ENCODE measurements at regions not wholly inside any gene's neighbourhood (a gene's known extent, or its start where the extent isn't known, plus 50 kb on each side); places are given as distances from the start of the nearest gene placed in this dataset.

DNA sequence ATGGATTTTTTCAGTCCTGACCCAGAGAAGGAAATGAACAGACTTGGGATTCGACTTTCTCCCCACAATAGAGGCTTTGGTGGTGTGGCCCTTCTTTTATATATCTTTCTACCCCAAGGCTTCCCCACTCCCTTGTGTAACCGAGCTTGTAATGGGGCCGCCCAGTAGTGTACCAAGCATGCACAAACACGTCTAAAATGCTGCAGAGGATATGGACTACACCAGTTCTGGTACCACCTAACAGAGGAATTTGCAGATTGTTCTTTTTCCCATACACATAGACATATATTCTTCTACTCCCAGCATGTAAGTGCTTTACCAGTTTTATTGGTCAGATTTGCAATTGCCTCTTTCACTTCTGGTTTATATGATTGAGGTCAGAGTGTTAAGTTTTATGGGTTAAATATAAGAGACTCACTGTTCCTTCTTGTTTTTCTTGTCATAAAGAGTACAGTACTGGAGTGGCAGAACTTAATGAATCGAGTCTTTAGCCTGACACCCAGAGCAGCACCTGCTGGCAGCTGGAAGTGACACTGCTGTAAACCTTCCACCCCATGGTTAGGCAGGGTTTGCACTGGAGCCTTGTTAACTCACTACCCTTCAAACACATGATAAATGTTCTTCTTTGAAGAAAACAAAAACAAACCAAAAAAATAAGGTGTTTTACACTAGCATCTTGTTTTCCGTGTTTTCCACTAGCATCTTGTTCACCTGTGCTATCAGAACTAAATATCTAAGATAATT, 198.6 kb downstream of the PTPRC start (continued):
- TF ChIP-seq, protein P1, sequence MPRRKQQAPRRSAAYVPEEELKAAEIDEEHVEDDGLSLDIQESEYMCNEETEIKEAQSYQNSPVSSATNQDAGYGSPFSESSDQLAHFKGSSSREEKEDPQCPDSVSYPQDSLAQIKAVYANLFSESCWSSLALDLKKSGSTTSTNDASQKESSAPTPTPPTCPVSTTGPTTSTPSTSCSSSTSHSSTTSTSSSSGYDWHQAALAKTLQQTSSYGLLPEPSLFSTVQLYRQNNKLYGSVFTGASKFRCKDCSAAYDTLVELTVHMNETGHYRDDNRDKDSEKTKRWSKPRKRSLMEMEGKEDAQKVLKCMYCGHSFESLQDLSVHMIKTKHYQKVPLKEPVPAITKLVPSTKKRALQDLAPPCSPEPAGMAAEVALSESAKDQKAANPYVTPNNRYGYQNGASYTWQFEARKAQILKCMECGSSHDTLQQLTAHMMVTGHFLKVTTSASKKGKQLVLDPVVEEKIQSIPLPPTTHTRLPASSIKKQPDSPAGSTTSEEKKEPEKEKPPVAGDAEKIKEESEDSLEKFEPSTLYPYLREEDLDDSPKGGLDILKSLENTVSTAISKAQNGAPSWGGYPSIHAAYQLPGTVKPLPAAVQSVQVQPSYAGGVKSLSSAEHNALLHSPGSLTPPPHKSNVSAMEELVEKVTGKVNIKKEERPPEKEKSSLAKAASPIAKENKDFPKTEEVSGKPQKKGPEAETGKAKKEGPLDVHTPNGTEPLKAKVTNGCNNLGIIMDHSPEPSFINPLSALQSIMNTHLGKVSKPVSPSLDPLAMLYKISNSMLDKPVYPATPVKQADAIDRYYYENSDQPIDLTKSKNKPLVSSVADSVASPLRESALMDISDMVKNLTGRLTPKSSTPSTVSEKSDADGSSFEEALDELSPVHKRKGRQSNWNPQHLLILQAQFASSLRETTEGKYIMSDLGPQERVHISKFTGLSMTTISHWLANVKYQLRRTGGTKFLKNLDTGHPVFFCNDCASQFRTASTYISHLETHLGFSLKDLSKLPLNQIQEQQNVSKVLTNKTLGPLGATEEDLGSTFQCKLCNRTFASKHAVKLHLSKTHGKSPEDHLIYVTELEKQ (tag by site-specific recombination; IDR thresholded peaks at IDR 0.05; ENCODE audit: borderline replicate concordance), result peak; percentile 85
- TF ChIP-seq, protein P2, sequence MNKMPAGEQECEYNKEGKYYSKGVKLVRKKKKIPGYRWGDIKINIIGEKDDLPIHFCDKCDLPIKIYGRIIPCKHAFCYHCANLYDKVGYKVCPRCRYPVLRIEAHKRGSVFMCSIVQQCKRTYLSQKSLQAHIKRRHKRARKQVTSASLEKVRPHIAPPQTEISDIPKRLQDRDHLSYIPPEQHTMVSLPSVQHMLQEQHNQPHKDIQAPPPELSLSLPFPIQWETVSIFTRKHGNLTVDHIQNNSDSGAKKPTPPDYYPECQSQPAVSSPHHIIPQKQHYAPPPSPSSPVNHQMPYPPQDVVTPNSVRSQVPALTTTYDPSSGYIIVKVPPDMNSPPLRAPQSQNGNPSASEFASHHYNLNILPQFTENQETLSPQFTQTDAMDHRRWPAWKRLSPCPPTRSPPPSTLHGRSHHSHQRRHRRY (tag by site-specific recombination; IDR thresholded peaks at IDR 0.05), result no peak
- TF ChIP-seq ZFP37 (tag by site-specific recombination; IDR thresholded peaks at IDR 0.05) (no peak), ZFP3 (tag by site-specific recombination; IDR thresholded peaks at IDR 0.05; ENCODE audit: low read depth) (peak; percentile 48; the same call in 1 of the 2 replicates), WT1 (tag by site-specific recombination; IDR thresholded peaks at IDR 0.05) (peak; percentile 91), ZNF596 (tag by site-specific recombination; IDR thresholded peaks at IDR 0.05) (peak; percentile 69), GLI2 (tag by site-specific recombination; IDR thresholded peaks at IDR 0.05; ENCODE audit: borderline replicate concordance, low read depth) (peak; percentile 93), ZNF416 (tag by site-specific recombination; IDR thresholded peaks at IDR 0.05) (no peak), ZNF529 (tag by site-specific recombination; IDR thresholded peaks at IDR 0.05; ENCODE audit: insufficient replicate concordance) (no peak), ZNF549 (tag by site-specific recombination; IDR thresholded peaks at IDR 0.05) (no peak), MEIS1 (CRISPR knock-in tag; IDR thresholded peaks at IDR 0.05; ENCODE audit: borderline replicate concordance) (no peak), ZNF473 (tag by site-specific recombination; IDR thresholded peaks at IDR 0.05) (no peak), ZNF354C (tag by site-specific recombination; IDR thresholded peaks at IDR 0.05; ENCODE audit: borderline replicate concordance, low read depth) (no peak), ZNF23 (tag by site-specific recombination; IDR thresholded peaks at IDR 0.05; ENCODE audit: borderline replicate concordance) (no peak), TRIM28 (IDR thresholded peaks at IDR 0.05; ENCODE audit: borderline replicate concordance, low read length) (peak; percentile 84), KLF10 (tag by site-specific recombination; IDR thresholded peaks at IDR 0.05) (peak; percentile 59; the same call in 1 of the 2 replicates), ZNF510 (tag by site-specific recombination; IDR thresholded peaks at IDR 0.05; ENCODE audit: insufficient replicate concordance) (no peak), ZNF560 (tag by site-specific recombination; IDR thresholded peaks at IDR 0.05; ENCODE audit: borderline replicate concordance) (no peak), ZNF423 (tag by site-specific recombination; IDR thresholded peaks at IDR 0.05) (peak; percentile 45; the same call in 1 of the 2 replicates), HOXD13 (CRISPR knock-in tag; IDR thresholded peaks at IDR 0.05; ENCODE audit: borderline replicate concordance) (no peak), ZNF785 (tag by site-specific recombination; IDR thresholded peaks at IDR 0.05) (no peak), ZBTB7A (tag by site-specific recombination; IDR thresholded peaks at IDR 0.05; ENCODE audit: low read depth) (no peak), IKZF3 (tag by site-specific recombination; IDR thresholded peaks at IDR 0.05) (peak; percentile 94), SCRT2 (tag by site-specific recombination; IDR thresholded peaks at IDR 0.05) (no peak), HOXC10 (CRISPR knock-in tag; IDR thresholded peaks at IDR 0.05) (no peak), ZNF155 (tag by site-specific recombination; IDR thresholded peaks at IDR 0.05) (no peak), ZNF146 (tag by site-specific recombination; IDR thresholded peaks at IDR 0.05) (no peak), ZNF394 (tag by site-specific recombination; IDR thresholded peaks at IDR 0.05; ENCODE audit: borderline replicate concordance) (no peak), HOXA7 (CRISPR knock-in tag; IDR thresholded peaks at IDR 0.05; ENCODE audit: borderline replicate concordance) (no peak), ZNF132 (tag by site-specific recombination; IDR thresholded peaks at IDR 0.05; ENCODE audit: borderline replicate concordance) (no peak), ZNF112 (tag by site-specific recombination; IDR thresholded peaks at IDR 0.05) (no peak), ZNF654 (tag by site-specific recombination; IDR thresholded peaks at IDR 0.05; ENCODE audit: low read depth) (peak; percentile 2), ZNF202 (tag by site-specific recombination; IDR thresholded peaks at IDR 0.05; ENCODE audit: borderline replicate concordance) (no peak), ZBTB48 (tag by site-specific recombination; IDR thresholded peaks at IDR 0.05) (no peak), ZNF555 (tag by site-specific recombination; conservative IDR thresholded peaks at IDR 0.05) (no peak), GLIS2 (tag by site-specific recombination; IDR thresholded peaks at IDR 0.05) (0 out of 2 replicates have a peak, but pooled peaks have one; percentile 38)
- TF ChIP-seq, protein P3, sequence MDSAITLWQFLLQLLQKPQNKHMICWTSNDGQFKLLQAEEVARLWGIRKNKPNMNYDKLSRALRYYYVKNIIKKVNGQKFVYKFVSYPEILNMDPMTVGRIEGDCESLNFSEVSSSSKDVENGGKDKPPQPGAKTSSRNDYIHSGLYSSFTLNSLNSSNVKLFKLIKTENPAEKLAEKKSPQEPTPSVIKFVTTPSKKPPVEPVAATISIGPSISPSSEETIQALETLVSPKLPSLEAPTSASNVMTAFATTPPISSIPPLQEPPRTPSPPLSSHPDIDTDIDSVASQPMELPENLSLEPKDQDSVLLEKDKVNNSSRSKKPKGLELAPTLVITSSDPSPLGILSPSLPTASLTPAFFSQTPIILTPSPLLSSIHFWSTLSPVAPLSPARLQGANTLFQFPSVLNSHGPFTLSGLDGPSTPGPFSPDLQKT (IDR thresholded peaks at IDR 0.05; ENCODE audit: borderline replicate concordance, low read depth, low read length), result no peak

Measured in HEK293 (cell line).